HCT116 (cell line): ENCODE measurements at regions not wholly inside any gene's neighbourhood (a gene's known extent, or its start where the extent isn't known, plus 50 kb on each side); places are given as distances from the start of the nearest gene placed in this dataset.

ENCODE experiments used
- ATAC-seq: fragments of 200-7000 bp; cut with Tn5 transposase; 2 replicates; pipeline ENCODE4 v1.9.1; 2020; ENCODE audit warnings: mild to moderate bottlenecking, moderate library complexity
- BruUV-seq: library from RNA; stranded (reverse); fragments of 400-500 nt; replicated peaks from 2 replicates; lab custom pipeline; 2021; lab: Mats Ljungman, UMichigan
- CTCF ChIA-PET: fragments of 300-600 bp; sonication (Branson Sonifier 250); formaldehyde crosslinking; loops from one replicate; lab custom pipeline; 2021; ENCODE audit warnings: antibody characterized with exemption; lab: Charles Lee
- POLR2A ChIA-PET: fragments of 300-600, 350-600 bp; sonication (Branson Sonifier 250); formaldehyde crosslinking; loops from one replicate; lab custom pipeline; 2021; ENCODE audit warnings: antibody characterized with exemption; lab: Charles Lee
- RAD21 ChIA-PET, 2 experiments: fragments of 300-600 bp; sonication (Branson Sonifier 250); formaldehyde crosslinking; loops; one replicate each; lab custom pipeline; 2023; ENCODE audit warnings: low total read pairs in 2 of 2; ENCODE audit not compliant: uncharacterized antibody in 2 of 2, unreplicated experiment in 2 of 2, low non-redundant PET in 1 of 2; lab: Charles Lee
- DNase-seq: peaks from one replicate; pipeline ENCODE4 v3.0.0-alpha.2; 2010; ENCODE audit warnings: low read depth, low spot score
- H2AFZ ChIP-seq: fragments of 200-600 bp; shearing (Covaris generic), sonication (generic); 2 replicates; pipeline ENCODE4 v1.6.1; 2017; ENCODE audit warnings: low read depth, mixed run types, mixed read lengths, antibody characterized with exemption, low read length; ENCODE audit not compliant: poor library complexity, severe bottlenecking
- H3K27ac ChIP-seq: 2 replicates; pipeline ENCODE4 v1.5.1; 2012; ENCODE audit warnings: low read depth, low read length
- H3K27me3 ChIP-seq: fragments of 200-600 bp; sonication (generic); 2 replicates; pipeline ENCODE4 v1.6.1; 2016; ENCODE audit warnings: mixed run types, low read length, mixed read lengths; ENCODE audit not compliant: insufficient read depth
- H3K36me3 ChIP-seq, 2 experiments: fragments of 200-500 bp in 1 of 2; fragments of 200-600 bp in 1 of 2; sonication (Bioruptor generic) in 1 of 2; sonication (generic) in 1 of 2; 2 replicates each; pipeline versions ENCODE4 v1.5.1 to v1.6.1; 2014 to 2016; ENCODE audit warnings: low read length in 2 of 2, inconsistent platforms in 1 of 2, mixed read lengths in 1 of 2, mixed run types in 1 of 2; ENCODE audit not compliant: insufficient read depth in 2 of 2, control insufficient read depth in 1 of 2
- H3K4me1 ChIP-seq, 2 experiments: fragments of 200-600 bp in 1 of 2; sonication (generic) in 1 of 2; 2 replicates each; pipeline versions ENCODE4 v1.5.1 to v1.6.1; 2012 to 2017; ENCODE audit warnings: low read length in 2 of 2, inconsistent platforms in 1 of 2, mild to moderate bottlenecking in 1 of 2, mixed read lengths in 1 of 2, mixed run types in 1 of 2, moderate library complexity in 1 of 2; ENCODE audit not compliant: insufficient read depth in 2 of 2, control insufficient read depth in 1 of 2
- H3K4me2 ChIP-seq: fragments of 200-600 bp; sonication (generic); 2 replicates; pipeline ENCODE4 v1.6.1; 2017; ENCODE audit warnings: mixed run types, low read length, mixed read lengths
- H3K4me3 ChIP-seq, 2 experiments: fragments of 200-600 bp in 1 of 2; sonication (generic) in 1 of 2; replicated peaks in 1 of 2; 2 replicates each; pipeline ENCODE4 v1.5.1; 2011 to 2016; ENCODE audit warnings: low read length in 2 of 2, control low read depth in 1 of 2, low read depth in 1 of 2, mild to moderate bottlenecking in 1 of 2, mixed read lengths in 1 of 2, mixed run types in 1 of 2
- H3K79me2 ChIP-seq: fragments of 200-600 bp; sonication (generic); 2 replicates; pipeline ENCODE4 v1.6.1; 2017; ENCODE audit warnings: mild to moderate bottlenecking, mixed run types, low read length, moderate library complexity, mixed read lengths; ENCODE audit not compliant: insufficient read depth
- H3K9ac ChIP-seq: fragments of 200-600 bp; sonication (generic); 2 replicates; pipeline ENCODE4 v1.6.1; 2016; ENCODE audit warnings: low read length, mixed read lengths
- H3K9me2 ChIP-seq: fragments of 200-600 bp; sonication (generic), shearing (Covaris generic); 2 replicates; pipeline ENCODE4 v1.6.1; 2017; ENCODE audit warnings: mixed run types, mild to moderate bottlenecking, moderate library complexity; ENCODE audit not compliant: insufficient read depth
- H3K9me3 ChIP-seq, 2 experiments: fragments of 200-500 bp in 1 of 2; fragments of 200-600 bp in 1 of 2; sonication (Bioruptor generic) in 1 of 2; sonication (generic) in 1 of 2; 2 replicates each; pipeline ENCODE4 v1.6.1; 2014 to 2017; ENCODE audit warnings: low read length in 2 of 2, mixed read lengths in 2 of 2, inconsistent platforms in 1 of 2, low read depth in 1 of 2, mild to moderate bottlenecking in 1 of 2, mixed run types in 1 of 2, moderate library complexity in 1 of 2; ENCODE audit not compliant: control insufficient read depth in 1 of 2, insufficient read depth in 1 of 2
- H4K20me1 ChIP-seq: fragments of 200-600 bp; sonication (generic), shearing (Covaris generic); 2 replicates; pipeline ENCODE4 v1.6.1; 2017; ENCODE audit warnings: mixed run types, mild to moderate bottlenecking, moderate library complexity; ENCODE audit not compliant: insufficient read depth
- ATF3 ChIP-seq: IDR thresholded peaks from 2 replicates; pipeline ENCODE4 v1.6.1; 2012
- CTCF ChIP-seq, 3 experiments: fragments of 200-600 bp in 1 of 3; sonication (generic) in 1 of 3; IDR thresholded peaks in 2 of 3; conservative IDR thresholded peaks in 1 of 3; 2 replicates each; pipeline ENCODE4 v1.5.1; 2012 to 2017; ENCODE audit warnings: low read depth in 2 of 3, low read length in 2 of 3, antibody characterized with exemption in 1 of 3, borderline replicate concordance in 1 of 3, control low read depth in 1 of 3, mild to moderate bottlenecking in 1 of 3, mixed read lengths in 1 of 3, mixed run types in 1 of 3, moderate library complexity in 1 of 3; ENCODE audit not compliant: insufficient read depth in 1 of 3
- EZH2 ChIP-seq: fragments of 200-600 bp; sonication (generic); IDR thresholded peaks from 2 replicates; pipeline ENCODE4 v1.6.1; 2017; ENCODE audit warnings: antibody characterized with exemption, mixed run types
- POLR2A ChIP-seq: IDR thresholded peaks from 2 replicates; pipeline ENCODE4 v1.7.0; 2011; ENCODE audit warnings: borderline replicate concordance; ENCODE audit not compliant: insufficient read depth, insufficient read length; ENCODE audit errors: extremely low read depth
- SP1 ChIP-seq: IDR thresholded peaks from 2 replicates; pipeline ENCODE4 v1.6.1; 2012; ENCODE audit warnings: low read depth
- SRF ChIP-seq: IDR thresholded peaks from 2 replicates; pipeline ENCODE4 v1.6.1; 2012; ENCODE audit warnings: low read depth
- ZBTB33 ChIP-seq: IDR thresholded peaks from 2 replicates; pipeline ENCODE4 v1.6.1; 2011; ENCODE audit warnings: mild to moderate bottlenecking, low read length, moderate library complexity; ENCODE audit not compliant: insufficient replicate concordance; ENCODE audit errors: extremely low read depth
- intact Hi-C: fragments of 100-400 bp; cut with micrococcal nuclease; formaldehyde crosslinking; loops from 2 replicates; pipeline ENCODE4 v1.10.0; 2022

DNA sequence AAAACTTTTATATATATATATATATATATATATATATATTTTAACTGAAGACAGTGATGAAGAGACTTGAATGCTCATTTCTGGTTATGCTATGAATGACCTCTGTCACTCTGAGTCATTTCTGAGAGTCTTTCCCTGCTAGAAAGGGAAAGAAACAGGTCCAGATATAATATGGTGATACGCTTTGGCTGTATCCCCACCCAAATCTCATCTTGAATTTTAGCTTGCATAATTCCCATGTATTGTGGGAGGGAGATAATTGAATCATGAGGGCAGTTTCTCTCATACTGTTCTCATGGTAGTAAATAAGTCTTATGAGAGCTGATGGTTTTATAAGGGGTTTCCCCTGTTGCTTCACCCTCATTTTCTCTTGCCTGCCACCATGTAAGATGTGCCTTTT lies 254.1 kb upstream of the IGFBP7 start:
- Histone ChIP-seq H3K79me2 (no peaks in the 10 kb centered on the region), H3K27ac (no peak overlapping the region), H3K4me2 (no peak overlapping the region), H3K27me3 (no peaks in the 10 kb centered on the region), H3K36me3 (no peaks in the 10 kb centered on the region), H4K20me1 (no peaks in the 10 kb centered on the region), H3K4me3 (no peak overlapping the region), H3K9ac (no peak overlapping the region), H2AFZ (no peak overlapping the region), H3K4me1 (no peaks in the 10 kb centered on the region), H3K9me2 (no peaks in the 10 kb centered on the region), H3K9me3 (no peaks in the 10 kb centered on the region)
- TF ChIP-seq POLR2A (no peak), ATF3 (no peak), SP1 (no peak), ZBTB33 (no peak), CTCF (IDR thresholded peaks at IDR 0.05 in 2 of 3, conservative IDR thresholded peaks at IDR 0.05 in 1 of 3; ENCODE audit: borderline replicate concordance in 1 of 3, insufficient read depth in 1 of 3, low read depth in 2 of 3, low read length in 2 of 3) (no peak), EZH2 (no peak), SRF (no peak)
- CTCF ChIA-PET, result no interaction called here
- DNase-seq (no peak), ATAC-seq (no peak)
- BruUV-seq, result no TSS peak
- RAD21 ChIA-PET, result no interaction called here
- intact Hi-C loops, result no loop called here
- POLR2A ChIA-PET, result no interaction called here
